Esophagus squamous epithelium (tissue), 5 donors: ENCODE measurements at regions not wholly inside any gene's neighbourhood (a gene's known extent, or its start where the extent isn't known, plus 50 kb on each side); places are given as distances from the start of the nearest gene placed in this dataset.

Experiments used
- DNase-seq: peaks from one replicate; lab custom pipeline; 2025; lab: John Stamatoyannopoulos, UW
- H3K27ac ChIP-seq, 4 donors: fragments of 200-600 bp; sonication (generic); one replicate each; pipeline ENCODE4 v1.5.1; 2016 to 2019; ENCODE audit warnings: mild to moderate bottlenecking in 1 of 4
- H3K27me3 ChIP-seq, 4 donors: fragments of 200-600 bp; sonication (generic); 1 replicate in 3 of 4; 2 replicates in 1 of 4; pipeline versions ENCODE4 v1.5.1 to v1.6.0; 2017 to 2021; ENCODE audit warnings: antibody characterized with exemption in 1 of 4
- H3K36me3 ChIP-seq, 3 donors: fragments of 200-600 bp; sonication (generic); one replicate each; pipeline ENCODE4 v1.5.1; 2016 to 2019
- H3K4me1 ChIP-seq, 3 donors: fragments of 200-600 bp; sonication (generic); one replicate each; pipeline ENCODE4 v1.5.1; 2017 to 2019
- H3K4me3 ChIP-seq, 4 donors: fragments of 200-600 bp; sonication (generic); 1 replicate in 3 of 4; 2 replicates in 1 of 4; pipeline ENCODE4 v1.5.1; 2016 to 2019; ENCODE audit warnings: mild to moderate bottlenecking in 2 of 4, moderate library complexity in 1 of 4
- H3K9me3 ChIP-seq, 3 donors: fragments of 200-600 bp; sonication (generic); one replicate each; pipeline ENCODE4 v1.5.1; 2016 to 2019
- POLR2A ChIP-seq, 4 donors: fragments of 450-650 bp; IDR thresholded peaks; one replicate each; pipeline ENCODE4 v1.6.1; 2017; ENCODE audit warnings: antibody characterized with exemption in 4 of 4, mild to moderate bottlenecking in 4 of 4, moderate library complexity in 3 of 4
- WGBS, 2 donors: methylation state at CpG; one replicate each; pipeline ENCODE4 v1.1.5; 2018; 5-methylcytosine and 5-hydroxymethylcytosine counted together
- intact Hi-C: fragments of 100-400 bp; cut with DNase I; formaldehyde crosslinking; loops from one replicate; pipeline ENCODE4 v1.15.0; 2022
- TF ChIP-seq, protein P1 (sequence below), 6 experiments: fragments of 450-650 bp in 4 of 6; fragments of 200-600 bp in 2 of 6; sonication (generic) in 2 of 6; IDR thresholded peaks; one replicate each; pipeline ENCODE4 v1.5.1; 2016 to 2019; ENCODE audit warnings: antibody characterized with exemption in 6 of 6, mild to moderate bottlenecking in 4 of 6, moderate library complexity in 4 of 6
- donor health status: DM: yes; HTN: yes; CAD: no.

DNA sequence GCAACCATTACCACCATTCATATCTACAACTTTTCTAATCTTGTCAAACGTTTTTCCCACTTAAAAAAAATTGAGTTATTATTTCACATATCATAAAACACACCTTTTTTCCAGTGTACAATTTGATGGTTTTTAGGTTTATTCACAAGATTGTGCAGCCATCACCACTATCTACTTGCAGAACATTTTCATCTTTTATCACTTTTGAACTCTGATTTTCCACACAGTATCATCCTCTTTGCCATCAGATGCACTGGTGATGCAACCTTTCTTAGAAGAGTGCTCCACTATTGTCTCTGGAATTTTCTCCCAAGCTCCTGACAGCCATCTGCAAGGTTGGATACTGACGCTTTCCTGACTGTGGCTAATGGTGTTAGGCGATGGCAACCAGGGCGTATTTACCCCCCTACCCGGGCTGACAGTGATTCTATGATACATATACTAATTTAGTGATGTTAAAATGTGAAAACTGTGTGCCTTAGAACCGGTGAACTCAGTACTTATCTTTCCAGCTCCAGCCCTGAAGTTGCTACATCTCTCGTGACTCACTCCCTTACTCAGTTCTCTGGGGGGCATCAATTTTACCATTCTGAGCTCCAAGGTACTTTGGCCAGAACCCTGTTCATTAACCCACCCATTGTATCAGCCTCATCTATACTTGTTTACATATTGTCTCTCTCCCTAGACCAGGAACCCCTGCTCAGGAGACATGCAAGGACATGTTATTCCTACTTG is 105.4 kb upstream of the SPRED2 start:
- Histone ChIP-seq H3K9me3 (no peaks in the 10 kb centered on the region), H3K27ac (no peak overlapping the region), H3K4me3 (no peak overlapping the region), H3K27me3 (peaks cover 0 to 18% (median 0%) of the 10 kb centered on the region in 4 donors), H3K36me3 (no peaks in the 10 kb centered on the region), H3K4me1 (peaks cover 0 to 4% (median 0%) of the 10 kb centered on the region in 3 donors)
- WGBS, 2 donors, result 89% methylated on average over 7 of the region's 7 CpGs
- no peak for DNase-seq
- TF ChIP-seq, protein P1, sequence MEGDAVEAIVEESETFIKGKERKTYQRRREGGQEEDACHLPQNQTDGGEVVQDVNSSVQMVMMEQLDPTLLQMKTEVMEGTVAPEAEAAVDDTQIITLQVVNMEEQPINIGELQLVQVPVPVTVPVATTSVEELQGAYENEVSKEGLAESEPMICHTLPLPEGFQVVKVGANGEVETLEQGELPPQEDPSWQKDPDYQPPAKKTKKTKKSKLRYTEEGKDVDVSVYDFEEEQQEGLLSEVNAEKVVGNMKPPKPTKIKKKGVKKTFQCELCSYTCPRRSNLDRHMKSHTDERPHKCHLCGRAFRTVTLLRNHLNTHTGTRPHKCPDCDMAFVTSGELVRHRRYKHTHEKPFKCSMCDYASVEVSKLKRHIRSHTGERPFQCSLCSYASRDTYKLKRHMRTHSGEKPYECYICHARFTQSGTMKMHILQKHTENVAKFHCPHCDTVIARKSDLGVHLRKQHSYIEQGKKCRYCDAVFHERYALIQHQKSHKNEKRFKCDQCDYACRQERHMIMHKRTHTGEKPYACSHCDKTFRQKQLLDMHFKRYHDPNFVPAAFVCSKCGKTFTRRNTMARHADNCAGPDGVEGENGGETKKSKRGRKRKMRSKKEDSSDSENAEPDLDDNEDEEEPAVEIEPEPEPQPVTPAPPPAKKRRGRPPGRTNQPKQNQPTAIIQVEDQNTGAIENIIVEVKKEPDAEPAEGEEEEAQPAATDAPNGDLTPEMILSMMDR (IDR thresholded peaks at IDR 0.05), result no peak
- TF ChIP-seq POLR2A (IDR thresholded peaks at IDR 0.05), result no peak
- intact Hi-C loops, result no loop called here

DNA sequence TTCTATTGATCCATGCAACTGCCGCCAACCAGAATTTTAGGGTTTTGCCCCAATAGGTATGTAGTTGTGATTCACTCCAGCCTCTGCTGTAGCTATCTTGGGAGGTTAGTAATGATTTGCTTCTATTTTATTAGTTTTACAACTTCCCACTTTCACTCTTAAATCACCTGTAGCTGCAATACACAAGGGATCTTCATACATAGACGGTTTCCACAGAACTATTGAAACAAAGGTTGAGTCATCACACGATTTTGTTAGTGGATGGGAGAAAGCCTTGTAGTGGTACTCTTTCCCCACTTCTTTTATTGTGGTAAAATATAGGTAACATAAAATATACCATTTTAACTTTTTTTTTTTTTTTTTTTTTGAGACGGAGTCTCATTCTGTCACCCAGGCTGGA is 104.2 kb upstream of the SPRED2 start:
- TF ChIP-seq, protein P1 (IDR thresholded peaks at IDR 0.05), result no peak
- TF ChIP-seq POLR2A (IDR thresholded peaks at IDR 0.05), result no peak
- Histone ChIP-seq H3K9me3 (no peaks in the 10 kb centered on the region), H3K27ac (no peak overlapping the region), H3K4me1 (peaks cover 0 to 4% (median 0%) of the 10 kb centered on the region in 3 donors), H3K27me3 (peaks cover 0 to 25% (median 0%) of the 10 kb centered on the region in 4 donors), H3K36me3 (no peaks in the 10 kb centered on the region), H3K4me3 (no peak overlapping the region)
- DNase-seq, result no peak
- intact Hi-C loops, result no loop called here
- WGBS, 2 donors, result 67 to 72% methylated on average over 4 of the region's 4 CpGs

DNA sequence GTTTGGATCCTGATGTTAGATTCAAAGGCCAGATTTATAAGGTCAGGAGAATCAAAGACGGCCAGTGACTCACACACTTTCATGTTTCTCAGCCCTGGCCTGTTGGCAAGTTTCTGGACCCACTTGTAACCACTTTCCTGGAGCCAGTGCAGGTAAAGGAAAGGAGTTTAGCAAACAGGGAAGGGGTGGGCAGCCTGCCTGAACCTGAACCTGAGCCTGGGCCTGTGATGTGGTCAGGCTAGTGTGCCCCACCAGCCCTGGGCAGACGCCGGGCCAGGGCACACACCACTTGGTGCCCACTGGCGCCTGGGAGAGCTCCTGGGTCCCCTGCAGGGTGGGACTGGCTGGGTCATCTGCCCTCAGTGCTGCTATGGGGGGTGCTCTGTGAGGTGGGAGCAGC is 100.5 kb upstream of the SPRED2 start:
- WGBS, 2 donors, result 77% methylated on average over 3 of the region's 4 CpGs; no CpG with 5 or more reads in 1 of the 2 donors

DNA sequence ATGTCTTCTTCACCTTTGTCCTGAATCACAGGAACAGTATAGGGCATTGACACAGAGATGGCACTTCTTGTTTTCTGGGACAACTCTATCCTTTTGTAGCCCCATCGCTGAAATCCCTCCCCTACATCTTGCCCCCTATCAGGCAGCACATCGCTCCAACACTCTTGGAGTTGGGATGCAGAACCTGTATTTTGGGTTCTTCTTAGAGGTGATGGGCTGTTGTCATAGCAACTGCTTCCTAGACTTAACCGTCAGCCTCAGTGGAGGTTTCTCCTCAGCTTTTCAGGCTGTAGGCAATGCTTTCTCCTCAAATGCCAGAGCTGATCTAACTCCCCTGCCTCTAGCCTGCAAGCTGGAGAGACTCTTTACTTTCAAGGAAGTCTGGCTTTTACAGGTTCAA is 99.9 kb upstream of the SPRED2 start:
- WGBS, 2 donors, result 100% methylated on average over 3 of the region's 3 CpGs
- intact Hi-C loops, result no loop called here
- H3K4me1 ChIP-seq, result peaks cover 0 to 5% (median 0%) of the 10 kb centered on the region in 3 donors
- TF ChIP-seq, protein P1 (IDR thresholded peaks at IDR 0.05), result no peak
- TF ChIP-seq POLR2A (IDR thresholded peaks at IDR 0.05), result no peak
- H3K27me3 ChIP-seq, result peaks cover 0 to 36% (median 0%) of the 10 kb centered on the region in 4 donors
- H3K9me3 ChIP-seq, result no peaks in the 10 kb centered on the region
- no peak overlapping the region for H3K27ac ChIP-seq
- H3K4me3 ChIP-seq, result no peak overlapping the region
- no peaks in the 10 kb centered on the region for H3K36me3 ChIP-seq
- no peak for DNase-seq

More for the DNA sequence above, 100.5 kb upstream of the SPRED2 start:
- Histone ChIP-seq H3K27me3 (peaks cover 0 to 36% (median 0%) of the 10 kb centered on the region in 4 donors), H3K36me3 (no peaks in the 10 kb centered on the region), H3K9me3 (no peaks in the 10 kb centered on the region), H3K4me1 (peaks cover 0 to 5% (median 0%) of the 10 kb centered on the region in 3 donors), H3K27ac (no peak overlapping the region), H3K4me3 (no peak overlapping the region)
- intact Hi-C loops, result no loop called here
- TF ChIP-seq, protein P1 (IDR thresholded peaks at IDR 0.05), result no peak
- TF ChIP-seq POLR2A (IDR thresholded peaks at IDR 0.05), result no peak
- DNase-seq, result no peak

DNA sequence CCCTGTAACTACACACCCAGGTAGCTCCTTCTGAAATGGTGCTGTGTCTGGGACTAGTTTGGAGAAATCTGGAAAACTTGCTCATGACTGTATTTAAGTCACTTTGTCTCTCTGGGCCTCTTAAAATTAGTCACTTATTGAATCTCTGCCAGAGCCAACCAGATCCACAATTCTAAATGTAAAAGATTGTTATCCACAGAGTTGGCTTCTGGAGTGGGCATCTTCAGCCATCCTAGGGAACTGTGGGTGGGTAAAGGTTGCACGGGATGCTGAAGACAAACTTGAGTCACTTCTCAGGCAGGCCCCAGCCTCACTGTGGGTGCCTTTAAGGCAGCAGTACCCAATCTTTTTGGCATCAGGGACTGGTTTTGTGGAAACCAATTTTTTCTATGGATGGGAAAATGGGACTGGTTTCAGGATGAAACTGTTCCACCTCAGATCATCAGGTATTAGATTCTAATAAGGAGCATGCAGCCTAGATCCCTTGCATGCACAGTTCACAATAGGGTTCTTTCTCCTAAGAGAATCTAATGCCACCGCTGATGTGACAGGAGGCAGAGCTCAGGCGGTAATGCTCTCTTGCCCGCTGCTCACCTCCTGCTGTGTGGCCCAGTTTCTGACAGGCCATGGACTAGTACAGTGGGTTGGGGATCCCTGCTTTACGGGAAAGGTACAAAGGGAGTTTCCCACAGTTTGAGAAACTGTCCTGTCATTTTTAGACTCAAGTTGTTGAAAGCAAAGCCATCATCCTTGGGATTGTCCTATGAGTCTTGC is 98.3 kb upstream of the SPRED2 start:
- H3K27ac ChIP-seq, result no peak overlapping the region
- intact Hi-C loops, result no loop called here
- WGBS, 2 donors, result 81 to 90% methylated on average over 4 to 5 of the region's 5 CpGs
- H3K4me1 ChIP-seq, result peaks cover 0 to 5% (median 0%) of the 10 kb centered on the region in 3 donors
- no peaks in the 10 kb centered on the region for H3K36me3 ChIP-seq
- H3K9me3 ChIP-seq, result no peaks in the 10 kb centered on the region
- no peak for DNase-seq
- peaks cover 0 to 40% (median 0%) of the 10 kb centered on the region in 4 donors for H3K27me3 ChIP-seq
- TF ChIP-seq, protein P1 (IDR thresholded peaks at IDR 0.05), result no peak
- TF ChIP-seq POLR2A (IDR thresholded peaks at IDR 0.05), result no peak
- H3K4me3 ChIP-seq, result no peak overlapping the region
